ENCODE measurements at regions not wholly inside any gene's neighbourhood (a gene's known extent, or its start where the extent isn't known, plus 50 kb on each side); places are given as distances from the start of the nearest gene placed in this dataset.

DNA sequence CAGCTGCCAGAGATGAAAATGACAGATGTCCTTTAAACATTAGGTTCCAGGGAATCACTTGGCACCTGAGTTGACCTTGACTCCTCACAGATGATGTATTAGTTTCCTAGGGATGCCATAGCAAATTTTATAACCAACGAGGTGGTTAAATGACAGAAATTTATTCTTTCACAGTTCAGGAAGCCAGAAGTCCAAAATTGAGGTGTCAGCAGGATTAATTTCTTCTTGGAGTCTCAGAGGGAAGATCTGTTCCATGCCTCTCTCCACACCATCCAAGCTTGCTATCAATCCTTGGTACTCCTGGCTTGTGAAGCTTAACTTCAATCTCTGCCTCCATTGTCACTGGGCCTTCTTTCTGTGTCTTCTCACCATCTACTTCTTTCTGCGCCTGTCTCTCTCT, 249.7 kb upstream of the BTG1 start:
- Histone ChIP-seq H3K9me3 (ENCODE audit: control insufficient read depth in 1 of 2, insufficient read depth in 1 of 2, low read depth in 1 of 2, low read length in 2 of 2) (peaks cover 0 to 5% of the 10 kb centered on the region in 2 experiments; a peak in 1 of 4 replicates), H3K4me2 (ENCODE audit: low read length) (no peak overlapping the region), H3K9ac (ENCODE audit: low read length) (no peak overlapping the region), H3K9me2 (ENCODE audit: insufficient read depth) (no peaks in the 10 kb centered on the region), H3K36me3 (ENCODE audit: control insufficient read depth in 1 of 2, insufficient read depth in 2 of 2, low read length in 2 of 2) (no peaks in the 10 kb centered on the region), H3K79me2 (ENCODE audit: insufficient read depth, low read length) (no peaks in the 10 kb centered on the region), H3K27ac (ENCODE audit: low read depth, low read length) (no peak overlapping the region), H3K4me3 (replicated peaks in 1 of 2; ENCODE audit: low read depth in 1 of 2, low read length in 2 of 2) (no peak overlapping the region), H3K4me1 (ENCODE audit: control insufficient read depth in 1 of 2, insufficient read depth in 2 of 2, low read length in 2 of 2) (no peaks in the 10 kb centered on the region), H2AFZ (ENCODE audit: low read depth, low read length, poor library complexity, severe bottlenecking) (no peak overlapping the region), H3K27me3 (ENCODE audit: insufficient read depth, low read length) (no peaks in the 10 kb centered on the region), H4K20me1 (ENCODE audit: insufficient read depth) (no peaks in the 10 kb centered on the region)
- TF ChIP-seq CBX3 (IDR thresholded peaks at IDR 0.05; ENCODE audit: low read depth) (no peak), RAD21 (IDR thresholded peaks at IDR 0.05; ENCODE audit: low read depth) (no peak), ZFX (IDR thresholded peaks at IDR 0.05) (no peak), ZNF274 (IDR thresholded peaks at IDR 0.05; ENCODE audit: low read depth, low read length) (no peak), FOSL1 (IDR thresholded peaks at IDR 0.05; ENCODE audit: low read depth) (no peak), POLR2A (IDR thresholded peaks at IDR 0.05; ENCODE audit: borderline replicate concordance, extremely low read depth, insufficient read depth, insufficient read length) (no peak), YY1 (IDR thresholded peaks at IDR 0.05; ENCODE audit: extremely low read depth, insufficient replicate concordance, low read depth, low read length) (no peak), EGR1 (IDR thresholded peaks at IDR 0.05; ENCODE audit: low read depth) (no peak)
- TF ChIP-seq, protein P1, sequence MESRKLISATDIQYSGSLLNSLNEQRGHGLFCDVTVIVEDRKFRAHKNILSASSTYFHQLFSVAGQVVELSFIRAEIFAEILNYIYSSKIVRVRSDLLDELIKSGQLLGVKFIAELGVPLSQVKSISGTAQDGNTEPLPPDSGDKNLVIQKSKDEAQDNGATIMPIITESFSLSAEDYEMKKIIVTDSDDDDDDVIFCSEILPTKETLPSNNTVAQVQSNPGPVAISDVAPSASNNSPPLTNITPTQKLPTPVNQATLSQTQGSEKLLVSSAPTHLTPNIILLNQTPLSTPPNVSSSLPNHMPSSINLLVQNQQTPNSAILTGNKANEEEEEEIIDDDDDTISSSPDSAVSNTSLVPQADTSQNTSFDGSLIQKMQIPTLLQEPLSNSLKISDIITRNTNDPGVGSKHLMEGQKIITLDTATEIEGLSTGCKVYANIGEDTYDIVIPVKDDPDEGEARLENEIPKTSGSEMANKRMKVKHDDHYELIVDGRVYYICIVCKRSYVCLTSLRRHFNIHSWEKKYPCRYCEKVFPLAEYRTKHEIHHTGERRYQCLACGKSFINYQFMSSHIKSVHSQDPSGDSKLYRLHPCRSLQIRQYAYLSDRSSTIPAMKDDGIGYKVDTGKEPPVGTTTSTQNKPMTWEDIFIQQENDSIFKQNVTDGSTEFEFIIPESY (IDR thresholded peaks at IDR 0.05; ENCODE audit: extremely low read depth, insufficient replicate concordance, low read length): no peak
- TF ChIP-seq, protein P2, sequence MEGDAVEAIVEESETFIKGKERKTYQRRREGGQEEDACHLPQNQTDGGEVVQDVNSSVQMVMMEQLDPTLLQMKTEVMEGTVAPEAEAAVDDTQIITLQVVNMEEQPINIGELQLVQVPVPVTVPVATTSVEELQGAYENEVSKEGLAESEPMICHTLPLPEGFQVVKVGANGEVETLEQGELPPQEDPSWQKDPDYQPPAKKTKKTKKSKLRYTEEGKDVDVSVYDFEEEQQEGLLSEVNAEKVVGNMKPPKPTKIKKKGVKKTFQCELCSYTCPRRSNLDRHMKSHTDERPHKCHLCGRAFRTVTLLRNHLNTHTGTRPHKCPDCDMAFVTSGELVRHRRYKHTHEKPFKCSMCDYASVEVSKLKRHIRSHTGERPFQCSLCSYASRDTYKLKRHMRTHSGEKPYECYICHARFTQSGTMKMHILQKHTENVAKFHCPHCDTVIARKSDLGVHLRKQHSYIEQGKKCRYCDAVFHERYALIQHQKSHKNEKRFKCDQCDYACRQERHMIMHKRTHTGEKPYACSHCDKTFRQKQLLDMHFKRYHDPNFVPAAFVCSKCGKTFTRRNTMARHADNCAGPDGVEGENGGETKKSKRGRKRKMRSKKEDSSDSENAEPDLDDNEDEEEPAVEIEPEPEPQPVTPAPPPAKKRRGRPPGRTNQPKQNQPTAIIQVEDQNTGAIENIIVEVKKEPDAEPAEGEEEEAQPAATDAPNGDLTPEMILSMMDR (IDR thresholded peaks at IDR 0.05 in 2 of 3, conservative IDR thresholded peaks at IDR 0.05 in 1 of 3; ENCODE audit: borderline replicate concordance in 1 of 3, insufficient read depth in 1 of 3, low read depth in 2 of 3, low read length in 2 of 3): no peak
- BruUV-seq (replicated peaks): no TSS peak
- ATAC-seq: no peak
- RAD21 ChIA-PET (ENCODE audit: low non-redundant PET in 1 of 2, low total read pairs in 2 of 2, uncharacterized antibody in 2 of 2, unreplicated experiment in 2 of 2): no interaction called here
- POLR2A ChIA-PET: no interaction called here
- intact Hi-C loops (cut with micrococcal nuclease): no loop called here
- CTCF ChIA-PET: no interaction called here
- no peak for DNase-seq (ENCODE audit: low read depth, low spot score)

Measured in HCT116 (cell line).